CD4-positive, alpha-beta T cell treated with Interferon gamma for 1 hour (primary cell): ENCODE measurements at regions not wholly inside any gene's neighbourhood (a gene's known extent, or its start where the extent isn't known, plus 50 kb on each side); places are given as distances from the start of the nearest gene placed in this dataset.

Experiments used
- DNase-seq: peaks from one replicate; pipeline ENCODE4 v3.0.0-alpha.2; 2020

GRCh38 chr5:57825031-57825686 lies 342.5 kb upstream of the ACTBL2 start:
- no peak for DNase-seq

GRCh38 chr5:57824623-57825022 lies 342.0 kb upstream of the ACTBL2 start:
- no peak for DNase-seq

GRCh38 chr5:57824047-57824446 lies 341.4 kb upstream of the ACTBL2 start:
- no peak for DNase-seq

- DNase-seq: no peak
Measured at GRCh38 chr5:57822651-57823050, 340.0 kb upstream of the ACTBL2 start.

GRCh38 chr5:57818397-57818796 lies 335.8 kb upstream of the ACTBL2 start:
- DNase-seq: no peak

GRCh38 chr5:57817924-57818323 lies 335.3 kb upstream of the ACTBL2 start:
- DNase-seq: no peak

- no peak for DNase-seq
Measured at GRCh38 chr5:57817001-57817453, 334.4 kb upstream of the ACTBL2 start.

- DNase-seq: no peak
Measured at GRCh38 chr5:57816108-57816507, 333.5 kb upstream of the ACTBL2 start.

- no peak for DNase-seq
Measured at GRCh38 chr5:57805732-57806131, 323.1 kb upstream of the ACTBL2 start.

- no peak for DNase-seq
Measured at GRCh38 chr5:57805170-57805569, 322.6 kb upstream of the ACTBL2 start.

GRCh38 chr5:57804505-57804904 lies 321.9 kb upstream of the ACTBL2 start:
- DNase-seq: no peak

GRCh38 chr5:57804007-57804444 lies 321.4 kb upstream of the ACTBL2 start:
- no peak for DNase-seq

- DNase-seq: no peak
Measured at GRCh38 chr5:57802131-57802530, 319.5 kb upstream of the ACTBL2 start.

GRCh38 chr5:57795203-57795602 lies 312.6 kb upstream of the ACTBL2 start:
- DNase-seq: no peak

GRCh38 chr5:57791875-57792274 lies 309.3 kb upstream of the ACTBL2 start:
- DNase-seq: no peak

- no peak for DNase-seq
Measured at GRCh38 chr5:57785946-57786345, 303.3 kb upstream of the ACTBL2 start.

GRCh38 chr5:57784121-57784520 lies 301.5 kb upstream of the ACTBL2 start:
- DNase-seq: no peak

- no peak for DNase-seq
Measured at GRCh38 chr5:57783693-57784092, 301.1 kb upstream of the ACTBL2 start.

GRCh38 chr5:57780961-57781325 lies 298.3 kb upstream of the ACTBL2 start:
- DNase-seq: no peak

GRCh38 chr5:57780306-57780960 lies 297.8 kb upstream of the ACTBL2 start:
- no peak for DNase-seq

GRCh38 chr5:57779383-57780223 lies 297.0 kb upstream of the ACTBL2 start:
- DNase-seq: no peak

- no peak for DNase-seq
Measured at GRCh38 chr5:57778501-57779091, 296.0 kb upstream of the ACTBL2 start.

- no peak for DNase-seq
Measured at GRCh38 chr5:57777174-57777581, 294.6 kb upstream of the ACTBL2 start.
